HG03280 (cell line): ENCODE measurements at regions not wholly inside any gene's neighbourhood (a gene's known extent, or its start where the extent isn't known, plus 50 kb on each side); places are given as distances from the start of the nearest gene placed in this dataset.
"Not testable (repeated sequence)": the region's sequence is repeated elsewhere in the genome, so short reads cannot be mapped to it uniquely, and the experiment has no call there.

Experiments used
- ATAC-seq: cut with Tn5 transposase; IDR thresholded peaks from one replicate; pipeline ENCODE4 v1.9.1; 2021; ENCODE audit warnings: mild to moderate bottlenecking, moderate library complexity; ENCODE audit not compliant: unreplicated experiment

DNA sequence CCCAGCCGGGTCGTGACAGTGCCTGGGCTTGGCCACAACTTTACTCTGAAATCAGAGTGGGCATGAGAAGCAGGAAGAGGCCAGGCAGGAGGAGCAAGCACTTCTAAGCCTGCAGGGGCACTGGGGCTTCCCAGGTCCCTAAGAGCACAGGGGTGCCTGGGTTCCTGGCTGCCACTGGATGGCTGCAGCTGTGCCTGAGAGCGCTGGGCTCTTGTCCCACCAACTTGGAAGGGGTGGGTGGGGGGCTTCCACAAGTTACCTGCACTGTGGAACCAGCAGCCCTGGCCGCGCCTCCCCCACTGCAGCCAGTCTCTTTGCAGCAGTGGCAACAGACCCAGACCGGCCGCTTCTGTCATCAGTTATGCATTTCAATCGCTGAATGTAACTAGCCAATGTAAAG lies 434.7 kb upstream of the GRM3 start:
- no peak for ATAC-seq

DNA sequence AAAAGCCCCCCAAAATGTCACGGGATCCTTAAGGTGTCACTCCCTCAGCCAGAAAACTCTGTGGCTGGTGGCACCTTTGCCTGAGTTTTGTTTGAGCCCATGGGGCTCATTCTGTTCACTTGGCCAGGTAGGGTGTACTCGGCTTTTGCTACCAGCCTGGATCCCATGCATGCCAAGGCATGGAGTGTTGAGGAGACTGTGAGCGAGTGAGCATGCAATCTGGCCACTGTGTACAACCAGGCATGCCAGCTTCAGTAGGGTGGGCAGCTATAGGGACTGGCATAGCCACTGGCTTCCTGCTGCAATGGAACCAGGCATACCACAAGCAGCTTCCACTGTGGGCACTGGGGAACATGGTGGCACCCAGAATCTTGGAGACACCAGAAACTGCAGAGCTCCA lies 436.0 kb upstream of the GRM3 start:
- ATAC-seq: no peak

DNA sequence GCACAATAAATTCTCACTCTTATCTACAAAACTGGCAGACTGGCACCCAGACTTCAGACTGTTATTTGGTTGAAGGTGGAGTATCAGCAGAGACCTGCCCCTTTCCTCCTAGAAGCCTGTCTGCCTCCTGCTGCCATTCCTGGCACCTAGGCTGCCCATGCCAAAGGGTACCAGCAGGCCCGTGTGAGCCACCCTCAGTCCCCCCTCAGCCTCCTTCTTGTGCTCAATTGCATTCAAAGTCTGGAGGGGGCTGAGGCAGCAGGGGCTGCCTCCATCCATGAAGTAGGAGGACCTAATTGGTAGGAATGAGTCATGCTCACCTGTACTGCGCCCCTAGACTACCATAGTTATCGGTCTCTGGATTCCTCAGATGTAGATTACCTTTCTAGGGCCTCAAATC lies 440.9 kb upstream of the GRM3 start:
- no peak for ATAC-seq

GRCh38 chr7:86201767-86202166 lies 441.9 kb upstream of the GRM3 start:
- no peak for ATAC-seq

- ATAC-seq: no peak
These were observed 443.7 kb upstream of the GRM3 start for GRCh38 chr7:86199881-86200614.

GRCh38 chr7:86190351-86190750 lies 453.4 kb upstream of the GRM3 start:
- ATAC-seq: no peak

DNA sequence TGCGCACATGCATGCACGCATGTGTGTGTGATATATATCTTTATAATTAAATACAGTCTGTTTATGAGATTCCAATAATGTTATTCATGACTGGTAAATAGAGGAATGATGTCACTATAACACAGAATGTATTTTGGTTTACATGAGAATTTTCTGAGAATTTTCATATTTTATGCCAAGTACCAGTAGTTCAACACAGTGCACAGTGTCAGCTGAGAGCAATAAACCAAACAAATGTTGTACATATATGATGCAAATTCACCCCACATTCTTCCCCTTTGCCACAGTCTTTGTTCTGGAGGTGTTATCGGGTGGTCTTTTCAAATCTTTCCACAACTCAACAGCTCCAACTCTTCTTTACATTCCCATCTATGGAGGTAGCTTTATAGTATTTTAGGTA lies 462.2 kb upstream of the GRM3 start:
- ATAC-seq: no peak

- ATAC-seq: no peak
These were observed 478.9 kb upstream of the GRM3 start for GRCh38 chr7:86164827-86165226.

DNA sequence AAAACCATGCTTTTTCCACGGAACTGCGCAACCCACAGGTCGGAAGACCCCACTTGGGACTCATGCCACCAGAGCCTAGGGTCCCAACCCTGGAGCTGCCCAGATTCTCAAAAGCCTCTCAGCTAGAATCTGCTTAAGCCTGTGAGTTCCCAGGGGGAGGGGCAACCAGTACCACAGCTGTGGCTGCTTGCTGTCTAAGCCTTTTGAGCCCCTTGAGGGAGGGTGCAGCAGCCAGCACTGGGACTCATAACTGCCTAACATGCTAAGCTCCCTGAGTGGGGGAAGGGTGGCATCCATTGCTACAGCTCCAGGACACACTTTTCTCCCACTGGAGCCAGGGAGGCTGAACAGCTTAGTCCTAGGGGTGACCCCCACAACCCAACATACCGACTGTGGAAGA lies 485.6 kb upstream of the GRM3 start:
- no peak for ATAC-seq

GRCh38 chr7:86155623-86156022 lies 488.1 kb upstream of the GRM3 start:
- no peak for ATAC-seq

GRCh38 chr7:86152926-86153325 lies 490.8 kb upstream of the GRM3 start:
- no peak for ATAC-seq

DNA sequence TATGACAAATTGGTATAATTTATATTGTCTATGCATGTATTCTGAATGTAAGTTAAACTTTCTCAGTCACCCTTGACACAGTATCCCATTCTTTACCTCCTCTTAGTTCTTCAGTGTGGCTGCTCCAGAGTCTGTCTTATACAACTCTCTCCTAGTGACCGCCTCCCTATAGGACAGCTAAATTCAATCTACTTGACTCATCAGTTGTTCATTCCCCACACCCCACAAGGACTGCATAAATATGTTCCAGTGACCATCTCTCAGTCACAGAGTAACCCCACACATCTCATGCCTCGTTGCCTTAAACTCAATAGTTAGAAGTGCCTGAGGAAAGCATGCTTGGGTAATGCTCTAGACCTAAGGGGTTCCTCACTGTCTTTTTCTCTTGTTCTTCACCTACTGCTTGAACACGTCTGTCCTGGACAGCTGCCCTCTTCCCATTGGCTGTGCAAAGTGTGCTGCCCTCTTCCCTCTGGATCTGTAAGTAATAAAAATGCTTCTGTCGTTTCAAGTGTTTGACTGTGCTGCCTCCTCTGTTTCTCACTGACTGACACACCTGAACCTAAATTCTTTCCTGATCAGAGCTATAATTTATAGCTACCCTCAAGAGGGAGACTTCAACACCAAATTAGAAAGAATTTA lies 494.6 kb upstream of the GRM3 start:
- ATAC-seq: no peak

GRCh38 chr7:86148501-86148900 lies 495.2 kb upstream of the GRM3 start:
- ATAC-seq: no peak

GRCh38 chr7:86137343-86137742 lies 506.4 kb upstream of the GRM3 start:
- no peak for ATAC-seq

DNA sequence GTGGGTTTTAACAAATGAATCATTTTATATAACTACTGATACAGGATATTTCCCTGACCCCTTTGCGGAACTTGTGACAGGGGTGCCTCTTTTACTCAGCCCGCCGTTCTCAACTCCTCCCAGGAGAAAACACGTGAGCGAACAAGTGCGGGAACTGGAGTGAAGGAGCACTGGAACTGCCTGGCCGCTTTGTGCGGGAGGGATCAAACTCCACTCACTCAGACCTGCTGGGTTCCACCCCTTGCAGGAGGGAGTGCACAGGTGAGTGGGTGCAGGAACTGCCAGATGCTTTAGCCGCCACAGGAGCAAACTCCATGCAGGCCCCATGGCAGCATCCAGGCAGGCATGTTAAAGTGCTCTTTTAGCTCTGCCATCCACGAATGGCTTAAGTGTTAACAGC lies 513.4 kb upstream of the GRM3 start:
- ATAC-seq: no peak

GRCh38 chr7:86123476-86123875 lies 520.2 kb upstream of the GRM3 start:
- ATAC-seq: no peak

DNA sequence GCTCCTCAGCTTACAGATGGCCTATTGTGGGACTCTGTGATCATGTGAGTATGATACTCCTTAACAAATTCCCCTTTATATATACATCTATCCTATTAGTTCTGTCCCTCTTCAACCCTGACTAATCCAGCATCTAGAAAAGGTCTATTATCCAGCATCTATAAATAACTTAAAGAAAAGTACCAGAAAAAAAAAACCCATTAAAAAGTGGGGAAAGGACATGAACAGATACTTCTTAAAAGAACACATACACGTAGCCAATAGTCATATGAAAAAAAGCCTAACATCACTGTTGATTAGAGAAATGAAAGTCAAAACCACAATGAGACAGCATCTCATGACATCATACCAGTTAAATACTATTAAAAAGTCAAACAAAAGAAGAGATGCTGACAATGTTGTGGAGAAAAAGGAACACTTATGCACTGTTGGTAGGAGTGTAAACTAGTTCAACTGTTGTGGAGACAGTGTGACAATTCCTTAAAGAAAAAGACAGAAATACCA lies 549.5 kb upstream of the GRM3 start:
- ATAC-seq: no peak

DNA sequence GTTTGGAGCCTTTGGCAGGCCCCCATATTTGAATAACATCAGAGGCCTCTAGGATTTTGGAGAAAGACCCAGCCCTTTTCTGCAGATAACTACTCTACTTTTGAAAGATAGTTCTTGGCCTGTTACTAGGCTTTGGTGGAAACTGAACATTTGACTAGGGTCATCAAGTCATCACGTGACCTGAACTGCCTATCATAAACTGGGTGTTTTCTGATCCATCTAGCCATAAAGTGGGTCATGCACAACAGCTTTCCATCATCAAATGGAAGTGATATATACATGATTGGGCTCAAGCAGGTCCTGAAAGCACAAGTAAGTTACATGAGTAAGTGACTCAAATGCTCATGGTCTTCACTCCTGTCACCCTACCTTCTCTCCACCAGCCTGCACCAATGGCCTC lies 552.3 kb upstream of the GRM3 start:
- ATAC-seq: no peak

GRCh38 chr7:86089455-86089854 lies 554.3 kb upstream of the GRM3 start:
- ATAC-seq: no peak

GRCh38 chr7:86064572-86064971 lies 579.1 kb upstream of the GRM3 start:
- not testable (repeated sequence) for ATAC-seq

GRCh38 chr7:86058649-86059048 lies 585.1 kb upstream of the GRM3 start:
- no peak for ATAC-seq

DNA sequence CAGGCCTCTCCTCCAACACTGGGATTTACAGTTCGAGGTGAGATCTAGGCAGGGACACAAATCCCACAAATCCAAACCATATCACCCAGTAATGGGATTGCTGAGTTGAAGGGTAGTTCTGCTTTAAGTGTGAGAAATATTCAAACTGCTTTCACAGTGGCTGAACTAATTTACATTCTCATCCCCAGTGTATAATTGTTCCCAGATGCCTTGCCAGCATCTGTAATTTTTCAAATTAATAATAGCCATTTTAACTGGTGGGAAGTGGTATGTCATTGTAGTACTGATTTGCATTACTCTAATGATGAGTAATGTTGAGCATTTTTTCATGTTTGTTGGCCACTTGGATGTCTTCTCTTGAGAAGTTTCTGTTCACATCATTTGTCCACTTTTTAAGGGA lies 592.8 kb upstream of the GRM3 start:
- ATAC-seq: no peak

- no peak for ATAC-seq
These were observed 593.8 kb upstream of the GRM3 start for GRCh38 chr7:86049910-86050309.
